BLaER1 (cell line): ENCODE measurements at regions not wholly inside any gene's neighbourhood (a gene's known extent, or its start where the extent isn't known, plus 50 kb on each side); places are given as distances from the start of the nearest gene placed in this dataset.

Source experiments
- H3K27ac ChIP-seq: shearing (Covaris generic); formaldehyde crosslinking; 2 replicates; pipeline ENCODE4 v1.8.1; 2022
- H3K27me3 ChIP-seq: shearing (Covaris generic); formaldehyde crosslinking; 2 replicates; pipeline ENCODE4 v1.8.1; 2022
- H3K36me3 ChIP-seq: shearing (Covaris generic); formaldehyde crosslinking; 2 replicates; pipeline ENCODE4 v1.8.1; 2022
- H3K4me1 ChIP-seq: shearing (Covaris generic); formaldehyde crosslinking; 2 replicates; pipeline ENCODE4 v1.8.1; 2022
- H3K4me2 ChIP-seq: shearing (Covaris generic); formaldehyde crosslinking; 2 replicates; pipeline ENCODE4 v1.8.1; 2022
- H3K4me3 ChIP-seq: shearing (Covaris generic); formaldehyde crosslinking; 2 replicates; pipeline ENCODE4 v1.8.1; 2022
- H3K9ac ChIP-seq: shearing (Covaris generic); formaldehyde crosslinking; 2 replicates; pipeline ENCODE4 v1.8.1; 2022
- H3K9me3 ChIP-seq: shearing (Covaris generic); formaldehyde crosslinking; 2 replicates; pipeline ENCODE4 v1.8.1; 2022
- H4K20me1 ChIP-seq: shearing (Covaris generic); formaldehyde crosslinking; 2 replicates; pipeline ENCODE4 v1.8.1; 2022
- Cebpa-rat ChIP-seq: shearing (Covaris generic); IDR thresholded peaks from 2 replicates; pipeline ENCODE4 v1.8.1; 2022

DNA sequence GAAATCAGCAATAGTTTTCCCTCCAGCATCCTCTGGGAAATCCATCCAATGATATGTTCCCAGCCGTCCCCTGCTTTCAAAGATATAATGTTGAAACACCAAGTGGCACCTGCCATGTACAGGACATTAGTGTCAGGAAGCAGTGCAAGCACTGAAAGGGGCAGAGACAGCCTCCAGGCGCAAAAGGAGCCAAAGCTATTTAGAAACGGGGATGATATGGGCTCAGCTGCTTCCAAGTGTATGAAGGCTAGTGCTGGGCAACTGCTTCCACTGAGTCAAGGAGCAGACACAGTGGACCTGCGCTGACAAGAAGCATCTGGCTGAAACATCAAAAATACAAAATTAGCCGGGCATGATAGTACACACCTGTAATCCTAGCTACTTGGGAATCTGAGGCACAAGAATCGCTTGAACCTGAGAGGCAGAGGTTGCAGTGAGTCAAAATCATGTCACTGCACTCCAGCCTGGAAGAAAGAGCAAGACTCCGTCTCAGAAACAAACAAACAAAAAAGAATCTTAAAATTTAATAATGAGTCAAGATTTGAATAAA lies 119.7 kb downstream of the AQP9 start:
- no peaks in the 10 kb centered on the region for H3K4me1 ChIP-seq
- no peak overlapping the region for H3K27ac ChIP-seq
- no peaks in the 10 kb centered on the region for H3K27me3 ChIP-seq
- no peaks in the 10 kb centered on the region for H3K36me3 ChIP-seq
- TF ChIP-seq Cebpa-rat = no peak
- no peak overlapping the region for H3K4me3 ChIP-seq
- no peaks in the 10 kb centered on the region for H4K20me1 ChIP-seq
- H3K4me2 ChIP-seq = no peak overlapping the region
- H3K9me3 ChIP-seq = peaks cover 6% of the 10 kb centered on the region; the same call in 1 of the 2 replicates
- H3K9ac ChIP-seq = no peak overlapping the region

DNA sequence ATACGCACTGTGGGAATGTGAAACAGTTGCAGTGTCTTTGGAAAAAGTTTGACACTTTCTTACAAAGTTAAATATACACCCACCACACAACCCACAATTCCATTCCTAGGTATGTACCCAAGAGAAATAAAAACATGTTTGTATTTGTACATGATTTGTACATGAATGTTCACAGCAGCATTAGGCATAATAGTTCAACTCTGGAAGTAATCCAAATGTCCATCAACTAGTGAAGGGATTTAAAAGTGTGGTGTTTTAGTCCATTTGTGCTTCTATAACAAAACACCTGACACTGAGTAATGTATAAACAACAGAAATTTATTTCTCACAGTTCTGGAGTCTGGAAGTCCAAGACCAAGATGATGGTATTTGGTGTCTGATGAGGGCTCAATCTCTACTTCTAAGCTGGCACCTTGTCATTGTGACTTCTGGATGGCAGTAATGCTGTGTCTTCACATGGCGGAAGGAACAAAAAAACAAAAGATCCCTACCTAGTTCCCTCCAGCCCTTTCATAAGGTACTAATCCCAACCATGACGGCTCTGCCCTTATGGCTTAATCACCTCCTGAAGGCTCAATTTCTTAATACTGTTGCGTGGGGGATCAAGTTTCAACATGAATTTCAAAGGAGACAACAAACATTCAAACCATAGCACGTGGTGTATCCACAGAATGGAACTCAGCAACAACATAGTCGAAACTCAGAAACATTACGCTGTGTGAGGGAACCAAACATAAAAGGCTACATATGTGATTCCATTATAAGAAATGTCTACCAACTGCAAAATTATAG lies 120.5 kb downstream of the AQP9 start:
- Histone ChIP-seq H3K4me1 (no peaks in the 10 kb centered on the region), H3K27ac (no peak overlapping the region), H3K36me3 (no peaks in the 10 kb centered on the region), H4K20me1 (no peaks in the 10 kb centered on the region), H3K4me2 (no peak overlapping the region), H3K9me3 (peaks cover 6% of the 10 kb centered on the region; the same call in 1 of the 2 replicates), H3K4me3 (no peak overlapping the region), H3K9ac (no peak overlapping the region), H3K27me3 (no peaks in the 10 kb centered on the region)
- no peak for TF ChIP-seq Cebpa-rat

DNA sequence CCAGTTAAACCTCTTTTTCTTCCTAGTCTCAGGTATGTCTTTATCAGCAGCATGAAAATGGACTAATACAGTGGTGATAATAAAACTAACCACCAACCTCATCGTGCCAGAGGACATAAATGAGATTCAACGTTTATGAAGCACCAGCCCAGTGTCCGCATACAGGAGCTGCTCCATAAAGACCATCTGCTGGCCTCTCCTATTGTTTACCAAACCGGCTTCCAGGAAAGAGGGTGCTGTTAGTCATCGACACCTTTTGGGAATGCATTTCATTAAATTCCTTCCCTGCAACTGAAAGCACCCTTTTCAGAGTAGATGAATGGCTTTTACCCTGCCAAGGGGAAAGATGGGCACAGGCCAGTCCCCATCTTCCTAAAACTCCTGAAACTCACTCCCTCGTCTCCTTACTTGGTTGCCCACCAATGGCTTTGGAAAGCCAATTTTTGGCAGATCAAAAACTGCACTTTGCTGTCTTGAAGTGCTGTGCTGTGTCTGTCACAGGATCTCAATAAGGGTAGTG lies 122.1 kb downstream of the AQP9 start:
- Histone ChIP-seq H3K36me3 (no peaks in the 10 kb centered on the region), H4K20me1 (no peaks in the 10 kb centered on the region), H3K4me1 (no peaks in the 10 kb centered on the region), H3K27me3 (no peaks in the 10 kb centered on the region), H3K4me3 (no peak overlapping the region), H3K4me2 (no peak overlapping the region), H3K27ac (no peak overlapping the region), H3K9ac (no peak overlapping the region), H3K9me3 (peaks cover 2% of the 10 kb centered on the region; the same call in 1 of the 2 replicates)
- no peak for TF ChIP-seq Cebpa-rat

DNA sequence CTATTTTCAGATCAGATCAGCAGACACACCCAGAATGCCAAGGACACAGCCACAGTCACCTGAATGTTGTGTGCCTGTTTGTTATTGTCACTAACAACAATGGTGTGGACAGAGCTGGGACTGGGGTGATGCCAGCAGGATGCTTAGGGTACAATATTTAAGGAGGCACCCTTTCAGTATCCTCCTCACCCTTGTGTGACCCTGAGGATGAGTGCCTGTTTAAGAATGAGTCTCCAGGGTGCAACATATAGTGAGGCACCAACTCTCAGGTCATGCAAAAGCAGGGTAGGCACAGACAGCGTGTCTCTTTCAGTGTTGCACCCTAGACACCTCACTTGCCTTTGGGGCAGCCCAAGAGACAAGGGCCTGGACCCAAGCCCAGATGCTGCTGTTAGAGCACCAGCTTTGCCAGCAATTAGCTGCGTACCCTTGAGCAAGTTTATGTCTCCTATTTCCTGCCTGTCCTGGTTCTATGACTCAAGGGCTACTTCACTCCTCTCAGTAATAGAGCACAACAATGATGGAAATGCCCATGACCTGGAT lies 122.6 kb downstream of the AQP9 start:
- no peak for TF ChIP-seq Cebpa-rat
- Histone ChIP-seq H3K27ac (no peak overlapping the region), H3K9me3 (no peaks in the 10 kb centered on the region), H3K9ac (no peak overlapping the region), H3K36me3 (no peaks in the 10 kb centered on the region), H3K4me3 (no peak overlapping the region), H3K4me1 (no peaks in the 10 kb centered on the region), H3K4me2 (no peak overlapping the region), H4K20me1 (no peaks in the 10 kb centered on the region), H3K27me3 (no peaks in the 10 kb centered on the region)

DNA sequence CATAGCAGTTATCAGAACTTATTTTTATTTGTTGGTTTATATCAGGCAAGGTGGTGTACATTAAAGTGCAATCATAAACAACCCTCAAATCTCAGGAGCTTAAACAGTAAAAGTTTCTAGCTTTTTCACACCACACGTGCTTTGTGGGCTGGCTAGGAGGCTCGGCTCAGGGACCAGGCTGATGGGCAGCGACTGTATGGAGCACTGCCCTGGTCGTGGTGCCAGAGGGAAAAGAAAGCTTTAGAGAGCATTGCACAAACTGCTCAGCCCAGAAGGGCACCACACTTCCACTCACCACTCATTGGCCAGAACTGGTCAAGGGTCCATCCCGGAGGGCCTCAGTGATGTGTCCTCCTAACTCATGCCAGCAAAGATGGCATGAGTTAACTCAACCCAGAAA lies 123.2 kb downstream of the AQP9 start:
- H3K9ac ChIP-seq = no peak overlapping the region
- no peaks in the 10 kb centered on the region for H3K9me3 ChIP-seq
- TF ChIP-seq Cebpa-rat = no peak

DNA sequence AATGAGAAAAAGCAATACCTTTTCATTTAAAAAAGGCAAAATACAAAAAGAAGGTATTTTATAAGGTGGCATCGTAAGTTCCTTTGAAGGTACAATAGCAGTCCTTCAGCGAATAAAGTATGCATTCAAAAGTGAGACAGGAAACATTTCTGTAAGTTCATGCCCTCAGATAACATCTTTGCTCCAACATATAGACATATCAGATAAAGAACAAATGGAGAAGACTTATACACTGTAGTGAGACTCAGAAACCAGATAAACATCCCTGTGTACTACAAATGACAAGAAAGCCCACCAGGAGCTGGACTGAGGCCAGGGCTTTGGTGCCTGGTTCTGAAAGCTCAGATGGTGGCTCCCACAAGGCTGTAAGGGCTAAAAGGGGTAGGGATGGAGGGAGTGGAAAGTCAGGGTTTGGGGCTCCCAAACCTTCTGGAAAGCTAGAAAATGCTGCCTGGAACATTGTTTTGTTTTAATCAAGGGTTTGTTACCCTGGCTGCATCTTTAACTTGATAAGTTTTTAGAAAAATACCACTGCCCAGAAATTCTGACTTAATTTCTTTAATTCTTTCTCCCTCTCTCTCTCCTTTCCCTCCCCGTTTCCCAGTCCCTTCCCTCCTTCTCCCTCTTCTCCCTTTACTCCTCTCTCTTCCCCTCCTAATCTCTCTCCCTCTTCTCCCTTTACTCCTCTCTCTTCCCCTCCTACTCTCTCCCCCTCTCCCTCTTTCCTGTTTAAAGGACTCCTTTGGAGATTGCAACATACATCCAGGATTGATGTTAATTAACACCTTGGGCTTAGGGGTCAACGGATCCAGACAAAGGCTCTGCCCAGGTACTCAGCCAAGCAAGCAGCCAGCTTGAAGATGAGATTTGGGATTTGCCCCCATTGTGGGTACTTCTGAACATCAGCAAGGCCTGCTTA lies 126.1 kb downstream of the AQP9 start:
- no peak for TF ChIP-seq Cebpa-rat
- Histone ChIP-seq H4K20me1 (no peaks in the 10 kb centered on the region), H3K4me1 (peaks cover 8% of the 10 kb centered on the region), H3K36me3 (no peaks in the 10 kb centered on the region), H3K27me3 (no peaks in the 10 kb centered on the region), H3K4me2 (no peak overlapping the region), H3K9ac (no peak overlapping the region), H3K9me3 (peaks cover 4% of the 10 kb centered on the region; the same call in 1 of the 2 replicates), H3K27ac (no peak overlapping the region), H3K4me3 (no peak overlapping the region)

More for the DNA sequence above, 123.2 kb downstream of the AQP9 start:
- Histone ChIP-seq H3K27ac (no peak overlapping the region), H3K4me3 (no peak overlapping the region), H3K4me1 (no peaks in the 10 kb centered on the region), H3K27me3 (no peaks in the 10 kb centered on the region), H4K20me1 (no peaks in the 10 kb centered on the region), H3K36me3 (no peaks in the 10 kb centered on the region), H3K4me2 (no peak overlapping the region)

DNA sequence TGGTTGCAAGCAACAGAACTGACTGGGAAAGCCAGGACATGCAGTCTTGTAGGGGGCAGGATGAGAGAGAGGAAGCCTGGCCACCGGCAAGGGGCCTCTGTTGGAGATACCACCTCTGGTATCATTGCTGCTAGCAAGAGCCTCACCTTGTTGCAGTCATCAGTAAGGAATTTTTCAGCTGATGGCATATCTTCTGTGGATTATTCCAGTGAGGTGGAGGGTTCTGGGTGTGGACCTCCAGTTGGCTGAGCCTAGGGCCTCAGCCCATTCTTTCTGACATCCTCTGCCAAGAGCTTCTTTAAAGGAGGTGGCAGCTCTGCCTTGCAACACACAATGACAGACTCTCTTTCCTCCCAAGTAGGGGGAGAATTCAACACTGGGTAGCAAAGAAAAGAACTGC lies 128.9 kb downstream of the AQP9 start:
- Histone ChIP-seq H3K27me3 (no peaks in the 10 kb centered on the region), H3K9ac (no peak overlapping the region), H3K4me2 (no peak overlapping the region), H4K20me1 (no peaks in the 10 kb centered on the region), H3K4me1 (peaks cover 19% of the 10 kb centered on the region), H3K27ac (no peak overlapping the region), H3K36me3 (0 out of 2 replicates have a peak, but pooled peaks cover 5% of the 10 kb centered on the region), H3K4me3 (no peak overlapping the region), H3K9me3 (peaks cover 16% of the 10 kb centered on the region)
- no peak for TF ChIP-seq Cebpa-rat

DNA sequence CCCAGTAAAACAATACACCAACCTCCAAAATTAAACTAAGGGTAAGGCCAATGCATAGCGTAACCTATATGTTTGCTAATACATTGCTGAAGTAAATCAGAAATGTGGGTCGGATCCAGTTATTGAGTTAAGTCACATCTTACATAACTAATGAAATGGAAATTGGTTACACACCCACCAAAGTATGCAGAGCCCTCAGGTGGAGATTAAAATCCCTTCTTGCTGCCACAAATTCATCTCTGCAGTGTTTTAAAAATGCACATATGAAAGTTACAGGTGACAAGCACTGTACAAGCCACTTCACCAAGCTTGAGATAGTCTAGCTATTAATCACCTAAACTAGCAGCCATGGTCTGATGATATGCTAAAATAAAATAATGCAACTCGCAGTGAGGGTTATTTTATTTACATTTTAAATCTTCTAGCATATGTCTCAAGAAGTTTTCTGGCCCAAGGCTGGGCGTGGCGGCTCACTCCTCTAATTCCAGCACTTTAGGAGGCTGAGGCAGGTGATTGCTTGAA lies 130.6 kb downstream of the AQP9 start:
- H3K27ac ChIP-seq = no peak overlapping the region
- no peak for TF ChIP-seq Cebpa-rat
- no peaks in the 10 kb centered on the region for H4K20me1 ChIP-seq
- peak overlapping the region; percentile 52 for H3K4me2 ChIP-seq
- H3K9me3 ChIP-seq = peaks cover 32% of the 10 kb centered on the region
- no peak overlapping the region for H3K9ac ChIP-seq
- H3K36me3 ChIP-seq = 0 out of 2 replicates have a peak, but pooled peaks cover 13% of the 10 kb centered on the region
- H3K27me3 ChIP-seq = no peaks in the 10 kb centered on the region
- no peak overlapping the region for H3K4me3 ChIP-seq
- peaks cover 19% of the 10 kb centered on the region for H3K4me1 ChIP-seq
